Stimulated activated memory B cell treated with anti-CD40 and anti-IgM and Interleukin-4, amounts not matched to agents 10 μg/mL and 1 μg/mL and 100 μg/mL, for 72 hours (primary cell): ENCODE measurements at regions not wholly inside any gene's neighbourhood (a gene's known extent, or its start where the extent isn't known, plus 50 kb on each side); places are given as distances from the start of the nearest gene placed in this dataset.

ENCODE experiments used
- ATAC-seq: fragments of 150-1000 bp; cut with Tn5 transposase; 2 replicates; pipeline ENCODE4 v1.10.0; 2021
- H3K27ac Mint-ChIP-seq: one replicate; pipeline ENCODE4 v1.8.0; 2022; ENCODE audit warnings: mild to moderate bottlenecking, mixed read lengths
- H3K27me3 Mint-ChIP-seq: one replicate; pipeline ENCODE4 v1.8.0; 2022; ENCODE audit warnings: mixed read lengths
- H3K36me3 Mint-ChIP-seq: one replicate; pipeline ENCODE4 v1.8.0; 2022; ENCODE audit warnings: mixed read lengths
- H3K4me1 Mint-ChIP-seq: one replicate; pipeline ENCODE4 v1.8.0; 2022; ENCODE audit warnings: mixed read lengths
- H3K4me3 Mint-ChIP-seq: one replicate; pipeline ENCODE4 v1.8.0; 2022; ENCODE audit warnings: mild to moderate bottlenecking, moderate library complexity, mixed read lengths
- H3K9me3 Mint-ChIP-seq: one replicate; pipeline ENCODE4 v1.8.0; 2022; ENCODE audit warnings: mixed read lengths

GRCh38 chr9:95595721-95596295 is 79.0 kb upstream of the PTCH1 start:
- no peaks in the 10 kb centered on the region for H3K9me3 Mint-ChIP-seq
- no peaks in the 10 kb centered on the region for H3K36me3 Mint-ChIP-seq
- H3K4me1 Mint-ChIP-seq: no peaks in the 10 kb centered on the region

GRCh38 chr9:95592931-95593330 is 76.2 kb upstream of the PTCH1 start:
- ATAC-seq: no peak
- Mint-ChIP-seq H3K4me1 (no peaks in the 10 kb centered on the region), H3K4me3 (no peak overlapping the region), H3K27ac (no peak overlapping the region), H3K36me3 (no peaks in the 10 kb centered on the region), H3K9me3 (no peaks in the 10 kb centered on the region), H3K27me3 (peaks cover 12% of the 10 kb centered on the region)

More at GRCh38 chr9:95595721-95596295, 79.0 kb upstream of the PTCH1 start:
- peaks cover 2% of the 10 kb centered on the region for H3K27me3 Mint-ChIP-seq
- H3K27ac Mint-ChIP-seq: no peak overlapping the region
- no peak for ATAC-seq
- H3K4me3 Mint-ChIP-seq: no peak overlapping the region

GRCh38 chr9:95588724-95589588 is 72.2 kb upstream of the PTCH1 start:
- ATAC-seq: no peak
- no peaks in the 10 kb centered on the region for H3K4me1 Mint-ChIP-seq
- no peak overlapping the region for H3K4me3 Mint-ChIP-seq
- no peak overlapping the region for H3K27ac Mint-ChIP-seq
- peaks cover 21% of the 10 kb centered on the region for H3K27me3 Mint-ChIP-seq
- H3K36me3 Mint-ChIP-seq: no peaks in the 10 kb centered on the region
- H3K9me3 Mint-ChIP-seq: no peaks in the 10 kb centered on the region

GRCh38 chr9:95587021-95587964 is 70.5 kb upstream of the PTCH1 start:
- Mint-ChIP-seq H3K9me3 (no peaks in the 10 kb centered on the region), H3K36me3 (no peaks in the 10 kb centered on the region), H3K27me3 (peaks cover 22% of the 10 kb centered on the region), H3K4me1 (no peaks in the 10 kb centered on the region), H3K27ac (no peak overlapping the region), H3K4me3 (no peak overlapping the region)
- no peak for ATAC-seq

GRCh38 chr9:95586326-95586725 is 69.6 kb upstream of the PTCH1 start:
- H3K27ac Mint-ChIP-seq: no peak overlapping the region
- no peaks in the 10 kb centered on the region for H3K36me3 Mint-ChIP-seq
- no peak overlapping the region for H3K4me3 Mint-ChIP-seq
- no peak for ATAC-seq
- H3K27me3 Mint-ChIP-seq: peaks cover 22% of the 10 kb centered on the region
- H3K4me1 Mint-ChIP-seq: no peaks in the 10 kb centered on the region
- no peaks in the 10 kb centered on the region for H3K9me3 Mint-ChIP-seq

GRCh38 chr9:95585824-95586223 is 69.1 kb upstream of the PTCH1 start:
- H3K27me3 Mint-ChIP-seq: peaks cover 21% of the 10 kb centered on the region
- H3K4me3 Mint-ChIP-seq: no peak overlapping the region
- H3K36me3 Mint-ChIP-seq: no peaks in the 10 kb centered on the region
- no peak for ATAC-seq
- no peaks in the 10 kb centered on the region for H3K9me3 Mint-ChIP-seq
- no peaks in the 10 kb centered on the region for H3K4me1 Mint-ChIP-seq
- no peak overlapping the region for H3K27ac Mint-ChIP-seq

- Mint-ChIP-seq H3K27me3 (peaks cover 10% of the 10 kb centered on the region), H3K36me3 (no peaks in the 10 kb centered on the region), H3K4me1 (no peaks in the 10 kb centered on the region), H3K9me3 (no peaks in the 10 kb centered on the region), H3K27ac (no peak overlapping the region), H3K4me3 (no peak overlapping the region)
- ATAC-seq: no peak
Observed at GRCh38 chr9:95584176-95584575, 67.4 kb upstream of the PTCH1 start.

- no peak for ATAC-seq
- H3K4me3 Mint-ChIP-seq: no peak overlapping the region
- H3K4me1 Mint-ChIP-seq: no peaks in the 10 kb centered on the region
- no peak overlapping the region for H3K27ac Mint-ChIP-seq
- H3K27me3 Mint-ChIP-seq: peaks cover 10% of the 10 kb centered on the region
- no peaks in the 10 kb centered on the region for H3K9me3 Mint-ChIP-seq
- H3K36me3 Mint-ChIP-seq: no peaks in the 10 kb centered on the region
Observed at GRCh38 chr9:95581900-95582299, 65.1 kb upstream of the PTCH1 start.

GRCh38 chr9:95580812-95581761 is 64.3 kb upstream of the PTCH1 start:
- H3K4me3 Mint-ChIP-seq: no peak overlapping the region
- no peaks in the 10 kb centered on the region for H3K36me3 Mint-ChIP-seq
- peaks cover 17% of the 10 kb centered on the region for H3K27me3 Mint-ChIP-seq
- H3K9me3 Mint-ChIP-seq: no peaks in the 10 kb centered on the region
- H3K4me1 Mint-ChIP-seq: no peaks in the 10 kb centered on the region
- no peak overlapping the region for H3K27ac Mint-ChIP-seq
- no peak for ATAC-seq

- Mint-ChIP-seq H3K4me1 (no peaks in the 10 kb centered on the region), H3K4me3 (no peak overlapping the region), H3K9me3 (no peaks in the 10 kb centered on the region), H3K27ac (no peak overlapping the region), H3K36me3 (no peaks in the 10 kb centered on the region), H3K27me3 (peaks cover 41% of the 10 kb centered on the region)
- no peak for ATAC-seq
Observed at GRCh38 chr9:95574866-95575553, 58.2 kb upstream of the PTCH1 start.

- no peaks in the 10 kb centered on the region for H3K9me3 Mint-ChIP-seq
- H3K27ac Mint-ChIP-seq: no peak overlapping the region
- H3K4me3 Mint-ChIP-seq: no peak overlapping the region
- no peaks in the 10 kb centered on the region for H3K36me3 Mint-ChIP-seq
- no peak for ATAC-seq
- no peaks in the 10 kb centered on the region for H3K4me1 Mint-ChIP-seq
- H3K27me3 Mint-ChIP-seq: peaks cover 41% of the 10 kb centered on the region
Observed at GRCh38 chr9:95574176-95574575, 57.4 kb upstream of the PTCH1 start.

GRCh38 chr9:95573463-95573862 is 56.7 kb upstream of the PTCH1 start:
- no peaks in the 10 kb centered on the region for H3K4me1 Mint-ChIP-seq
- H3K36me3 Mint-ChIP-seq: no peaks in the 10 kb centered on the region
- no peaks in the 10 kb centered on the region for H3K9me3 Mint-ChIP-seq
- no peak for ATAC-seq
- no peak overlapping the region for H3K4me3 Mint-ChIP-seq
- H3K27ac Mint-ChIP-seq: no peak overlapping the region
- H3K27me3 Mint-ChIP-seq: peaks cover 41% of the 10 kb centered on the region

- no peak for ATAC-seq
- H3K4me3 Mint-ChIP-seq: no peak overlapping the region
- H3K27me3 Mint-ChIP-seq: peaks cover 41% of the 10 kb centered on the region
- H3K27ac Mint-ChIP-seq: no peak overlapping the region
- H3K4me1 Mint-ChIP-seq: no peaks in the 10 kb centered on the region
- no peaks in the 10 kb centered on the region for H3K9me3 Mint-ChIP-seq
- H3K36me3 Mint-ChIP-seq: no peaks in the 10 kb centered on the region
Observed at GRCh38 chr9:95572381-95573151, 55.8 kb upstream of the PTCH1 start.
